GM19328 (cell line): ENCODE measurements at regions not wholly inside any gene's neighbourhood (a gene's known extent, or its start where the extent isn't known, plus 50 kb on each side); places are given as distances from the start of the nearest gene placed in this dataset.

Experiments
- ATAC-seq: cut with Tn5 transposase; IDR thresholded peaks from one replicate; pipeline ENCODE4 v1.9.1; 2021; ENCODE audit warnings: mild to moderate bottlenecking, moderate library complexity; ENCODE audit not compliant: unreplicated experiment

DNA sequence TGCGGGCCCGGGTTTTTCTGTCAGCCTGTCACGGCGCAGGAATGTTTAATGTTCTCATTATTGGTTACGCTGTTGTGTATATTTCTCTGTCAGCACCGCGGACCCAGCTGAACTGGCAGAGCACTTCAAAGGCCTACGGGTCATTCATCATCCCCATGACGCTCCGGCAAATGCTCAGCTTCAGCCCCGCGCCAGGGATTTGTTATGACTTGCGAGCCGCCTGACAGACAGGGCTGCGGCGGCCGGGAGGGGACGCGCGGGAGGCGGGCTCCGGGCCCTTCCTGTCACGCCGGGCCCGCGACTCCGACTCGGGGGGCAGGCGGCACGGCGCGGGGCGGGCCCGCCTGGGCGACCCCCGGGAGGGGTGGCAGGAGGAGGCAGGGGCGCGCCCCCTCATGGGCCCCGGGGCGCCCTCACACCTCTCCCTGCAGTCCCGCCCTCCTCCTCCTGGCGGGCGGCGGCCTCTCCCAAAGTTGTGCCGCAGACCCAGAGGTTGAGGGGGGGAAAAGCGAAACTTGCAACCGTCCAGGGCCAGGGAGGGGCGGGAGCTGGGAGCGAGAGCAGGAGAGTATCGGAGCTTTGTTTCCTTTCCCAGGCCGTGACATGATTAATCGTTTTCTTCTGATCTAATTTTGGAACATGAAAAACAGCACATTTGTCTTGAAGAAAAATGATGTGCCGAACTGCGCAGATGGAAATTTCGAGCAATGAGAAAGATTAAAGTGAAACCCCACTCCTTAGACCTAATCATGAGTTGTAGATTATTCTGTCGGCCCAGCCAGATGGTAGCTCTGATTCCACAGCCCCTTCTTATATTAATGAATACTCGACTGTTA is 59.3 kb upstream of the COMTD1 start:
- no peak for ATAC-seq

DNA sequence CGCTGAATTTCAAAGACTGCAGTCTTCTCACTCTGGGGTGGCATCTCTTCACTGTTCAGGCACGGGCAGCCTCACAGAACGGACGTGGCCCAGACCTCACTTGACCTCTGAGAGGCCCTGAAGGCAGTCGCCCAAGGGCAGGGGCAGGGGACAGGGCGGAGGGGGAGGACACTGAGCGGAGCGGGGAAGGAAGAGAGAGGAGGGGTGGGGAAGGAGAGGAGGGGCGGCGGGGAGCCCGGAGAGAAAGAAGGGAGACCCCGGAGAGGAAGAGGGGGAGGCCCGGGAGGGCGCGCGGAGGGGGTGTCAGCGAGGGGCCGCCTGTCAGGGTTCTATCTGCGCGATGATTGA is 58.7 kb upstream of the COMTD1 start:
- ATAC-seq, result no peak

DNA sequence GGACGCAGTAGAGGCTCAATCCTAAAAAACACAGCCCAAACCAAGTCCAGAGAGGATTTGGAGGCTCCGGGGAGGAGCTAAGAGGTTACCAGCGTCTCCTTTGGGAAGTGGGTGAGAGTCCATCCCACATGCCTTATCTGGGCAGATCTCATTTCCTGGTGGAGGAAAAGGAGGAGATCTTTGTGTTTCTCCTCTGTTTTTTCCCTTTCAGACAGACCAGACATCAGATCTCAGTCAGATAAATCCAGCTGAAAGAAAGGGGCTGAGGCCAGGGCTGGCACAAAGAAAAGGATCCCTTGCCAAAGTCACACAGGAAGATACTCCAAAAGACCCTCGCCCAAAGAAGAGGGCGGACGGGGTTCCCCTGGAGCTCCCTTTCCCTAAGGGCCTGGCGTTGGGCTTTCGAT is 58.3 kb upstream of the COMTD1 start:
- ATAC-seq, result no peak

DNA sequence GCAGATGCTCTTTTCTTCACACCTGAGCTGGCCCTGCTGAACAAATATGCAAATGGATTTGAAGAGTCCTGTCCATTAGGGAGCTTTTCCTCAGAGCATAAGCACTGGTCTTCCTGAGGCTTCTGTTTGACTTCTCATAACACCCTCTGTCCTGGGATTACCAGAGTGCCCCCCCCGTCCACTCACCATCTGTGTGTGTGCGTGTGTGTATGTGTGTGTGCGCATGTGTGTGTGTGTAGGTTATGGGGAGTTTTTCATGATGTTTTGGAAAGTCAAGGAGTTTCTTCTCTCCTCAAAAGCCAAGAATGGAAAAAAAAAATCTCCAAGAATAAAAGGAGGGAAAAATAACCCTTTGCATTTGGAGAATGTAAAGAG is 57.7 kb upstream of the COMTD1 start:
- no peak for ATAC-seq

DNA sequence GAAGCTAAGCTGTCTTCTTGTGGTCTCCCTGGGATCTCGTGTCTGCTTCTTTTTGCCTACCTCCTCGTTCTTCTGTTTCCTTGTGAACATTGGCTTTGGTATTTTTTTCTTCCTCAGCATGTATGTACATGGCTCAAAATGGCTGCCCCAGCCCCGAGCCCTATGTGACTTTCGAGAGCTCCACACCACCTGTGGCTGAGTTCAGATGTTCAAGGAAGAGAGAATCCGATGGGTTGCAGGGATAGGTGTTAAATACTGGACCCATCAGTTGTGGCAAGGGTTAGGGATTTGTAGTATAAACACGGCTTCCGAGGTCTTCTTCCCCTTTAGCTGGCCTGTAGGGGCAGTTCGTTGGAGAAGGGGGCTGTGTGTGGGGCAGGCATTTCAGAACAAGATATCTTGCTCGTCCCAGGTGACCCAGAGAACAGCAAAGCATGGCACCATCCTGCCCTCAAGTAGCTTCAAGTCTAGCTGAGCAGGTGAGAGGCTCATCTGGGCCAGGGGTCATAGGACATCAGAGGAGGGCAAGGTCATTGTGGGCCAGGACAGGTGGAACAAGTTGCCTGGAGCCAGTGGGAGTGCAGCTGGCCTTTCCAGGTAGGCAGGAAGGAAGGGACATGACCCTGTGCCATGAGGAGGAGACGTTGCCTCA is 57.2 kb upstream of the COMTD1 start:
- ATAC-seq, result no peak

DNA sequence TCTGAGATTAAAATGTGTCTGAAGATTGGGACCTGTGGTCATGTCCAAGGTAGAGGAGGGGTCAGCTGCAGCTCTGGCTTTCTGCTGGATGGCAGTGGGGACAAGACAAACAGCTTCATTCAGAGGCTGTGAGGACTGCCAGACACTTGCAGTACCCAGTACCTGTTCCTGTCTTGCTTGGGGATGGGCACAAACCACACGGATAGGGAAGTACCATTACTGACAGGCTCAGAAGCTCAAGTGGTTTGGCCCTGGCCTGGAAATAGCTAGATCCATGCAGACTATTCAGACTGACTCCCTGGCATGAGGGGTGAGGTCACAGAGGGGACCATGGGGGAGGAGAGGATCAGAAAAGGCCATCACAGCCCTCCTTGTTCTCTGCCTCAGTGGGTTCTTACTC is 56.0 kb upstream of the COMTD1 start:
- ATAC-seq, result no peak

DNA sequence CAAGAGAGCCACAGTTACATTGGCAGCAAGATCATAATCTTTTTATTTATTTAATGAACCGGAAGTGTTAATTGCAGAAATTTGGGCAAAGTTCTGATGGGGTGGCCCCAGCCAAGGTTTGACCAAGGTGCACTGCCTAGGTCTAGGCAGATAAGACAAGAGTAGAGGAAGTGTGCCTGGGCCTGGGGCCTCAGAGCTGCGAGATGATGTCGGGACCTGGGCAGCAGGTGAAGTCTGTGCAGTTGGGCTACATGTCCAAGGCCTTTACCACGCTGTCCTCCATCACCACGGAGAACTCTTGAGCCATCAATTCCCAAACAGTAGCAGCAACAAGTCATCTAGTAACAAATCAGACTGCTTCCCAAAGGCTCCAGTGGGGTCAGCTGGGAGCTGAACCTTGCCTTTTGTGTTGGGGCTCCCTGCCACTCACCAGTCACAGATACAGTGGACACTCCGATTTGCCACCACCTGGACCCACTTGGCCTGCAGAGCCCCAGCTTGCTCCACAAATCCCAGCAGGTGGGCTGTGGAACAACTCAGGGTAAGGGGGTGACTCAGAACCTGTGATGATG is 52.5 kb upstream of the COMTD1 start:
- ATAC-seq, result no peak

DNA sequence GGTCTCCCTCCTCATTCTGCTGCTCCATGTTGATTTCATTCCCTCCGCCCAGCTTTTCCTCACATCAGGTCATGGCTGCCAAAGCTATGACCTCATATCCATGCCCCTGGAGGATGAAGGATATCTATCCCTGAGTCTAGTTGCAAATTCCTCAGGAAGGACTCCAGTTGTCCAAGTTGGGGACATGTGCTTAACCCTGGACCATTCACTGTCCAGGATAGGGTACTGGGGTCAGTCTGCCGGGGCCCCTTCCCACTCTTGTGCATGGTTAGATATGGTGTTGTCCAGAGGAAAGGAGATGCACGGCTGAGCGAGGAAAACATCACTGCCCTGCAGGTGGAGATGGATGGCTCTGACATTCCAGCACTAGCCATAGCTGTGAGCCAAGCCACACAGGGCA is 51.9 kb upstream of the COMTD1 start:
- ATAC-seq, result no peak

DNA sequence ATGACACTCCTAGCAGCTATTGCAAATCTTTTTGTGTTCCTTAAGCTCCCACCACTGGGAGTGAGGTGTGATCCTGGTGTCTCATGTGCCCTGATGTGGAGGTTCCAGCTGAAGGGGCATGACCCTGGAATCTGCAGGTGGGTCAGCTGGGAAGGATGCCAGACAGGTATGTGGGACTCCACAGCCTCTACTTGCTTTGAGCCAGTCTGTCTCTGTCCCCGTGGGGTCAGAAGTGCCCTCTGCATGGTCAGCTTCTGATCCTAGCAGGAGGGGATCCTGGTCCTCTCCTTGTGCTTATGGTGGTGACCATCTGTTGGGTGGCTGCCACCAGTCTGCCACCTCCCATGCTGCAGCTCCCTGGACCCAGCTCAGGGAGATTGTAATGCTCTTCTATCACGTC is 51.1 kb upstream of the COMTD1 start:
- no peak for ATAC-seq
